GM12875 (cell line): ENCODE measurements at regions not wholly inside any gene's neighbourhood (a gene's known extent, or its start where the extent isn't known, plus 50 kb on each side); places are given as distances from the start of the nearest gene placed in this dataset.

Experiments used
- H3K4me3 ChIP-seq: one replicate; pipeline ENCODE4 v1.5.1; 2011; ENCODE audit warnings: low read depth, low read length, control low read depth
- CTCF ChIP-seq: IDR thresholded peaks from 2 replicates; pipeline ENCODE4 v1.5.1; 2011; ENCODE audit warnings: low read depth, mild to moderate bottlenecking, control low read depth, inconsistent platforms, low read length, moderate library complexity, borderline replicate concordance; ENCODE audit not compliant: insufficient read depth

- TF ChIP-seq CTCF: no peak
- H3K4me3 ChIP-seq: no peak overlapping the region
Measured at GRCh38 chr13:84139561-84140158, 257.4 kb upstream of the SLITRK1 start.

- H3K4me3 ChIP-seq: no peak overlapping the region
- no peak for TF ChIP-seq CTCF
Measured at GRCh38 chr13:84137292-84137691, 255.0 kb upstream of the SLITRK1 start.

- no peak overlapping the region for H3K4me3 ChIP-seq
- no peak for TF ChIP-seq CTCF
Measured at GRCh38 chr13:84136582-84136981, 254.3 kb upstream of the SLITRK1 start.

DNA sequence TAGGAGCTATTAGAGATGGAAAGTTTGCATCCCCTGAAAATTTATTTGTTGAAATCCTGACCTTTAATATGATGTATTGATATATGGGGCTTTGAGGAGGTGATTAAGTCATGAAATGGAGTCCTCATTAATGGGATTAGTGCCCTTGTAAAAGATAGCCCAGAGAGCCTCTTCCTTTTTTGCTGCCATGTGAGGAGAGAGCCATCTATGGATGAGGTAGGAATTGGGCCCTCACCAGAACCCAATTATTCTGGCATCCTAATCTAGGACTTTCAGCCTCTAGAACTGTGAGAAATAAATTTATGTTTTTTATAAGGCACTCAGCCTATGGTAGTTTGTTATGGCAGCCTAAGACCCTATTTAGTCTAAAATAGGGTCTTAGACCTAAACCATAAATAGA lies 250.2 kb upstream of the SLITRK1 start:
- no peak for TF ChIP-seq CTCF
- no peak overlapping the region for H3K4me3 ChIP-seq

DNA sequence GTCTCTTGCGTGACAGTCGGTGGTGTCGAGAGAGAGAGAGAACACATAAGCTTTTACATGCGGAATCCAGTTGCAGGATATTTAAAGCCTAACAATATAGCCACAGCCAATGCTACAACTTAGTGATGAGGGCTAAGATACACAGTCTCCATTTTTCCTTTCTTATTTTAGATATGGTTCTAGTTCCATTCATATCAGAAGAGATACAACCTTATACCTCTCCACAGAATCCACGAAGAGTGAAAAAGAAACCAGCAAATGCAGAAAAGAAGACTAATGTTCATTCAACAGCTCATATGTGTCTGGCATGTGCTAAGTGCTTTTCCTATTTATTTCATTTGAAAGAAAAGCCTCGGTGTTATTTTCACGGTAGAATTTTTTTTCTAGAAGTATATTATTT lies 249.0 kb upstream of the SLITRK1 start:
- no peak overlapping the region for H3K4me3 ChIP-seq
- TF ChIP-seq CTCF: no peak

- TF ChIP-seq CTCF: no peak
- no peak overlapping the region for H3K4me3 ChIP-seq
Measured at GRCh38 chr13:84130495-84131114, 248.3 kb upstream of the SLITRK1 start.

- no peak overlapping the region for H3K4me3 ChIP-seq
Measured at GRCh38 chr13:84129966-84130365, 247.7 kb upstream of the SLITRK1 start.

More at GRCh38 chr13:84129966-84130365, 247.7 kb upstream of the SLITRK1 start:
- TF ChIP-seq CTCF: no peak
